H9 (cell line): ENCODE measurements at regions not wholly inside any gene's neighbourhood (a gene's known extent, or its start where the extent isn't known, plus 50 kb on each side); places are given as distances from the start of the nearest gene placed in this dataset.

ENCODE experiments used
- DNase-seq: peaks from one replicate; pipeline ENCODE4 v3.0.0-alpha.2; 2017
- H2AFZ ChIP-seq: one replicate; pipeline ENCODE4 v1.6.1; 2013; ENCODE audit warnings: mild to moderate bottlenecking, low read length, control low read depth, moderate library complexity
- H2AK5ac ChIP-seq: 2 replicates; pipeline ENCODE4 v1.6.1; 2013; ENCODE audit warnings: low read length, control low read depth, mixed read lengths; ENCODE audit not compliant: insufficient read length
- H2BK120ac ChIP-seq: one replicate; pipeline ENCODE4 v1.6.1; 2013; ENCODE audit warnings: low read depth, mild to moderate bottlenecking, low read length, control low read depth, inconsistent platforms; ENCODE audit not compliant: poor library complexity, severe bottlenecking
- H2BK12ac ChIP-seq: 2 replicates; pipeline ENCODE4 v1.6.1; 2013; ENCODE audit warnings: low read length, control low read depth, mixed read lengths, low read depth; ENCODE audit not compliant: insufficient read length
- H2BK15ac ChIP-seq: 2 replicates; pipeline ENCODE4 v1.6.1; 2013; ENCODE audit warnings: low read depth, low read length, control low read depth
- H2BK20ac ChIP-seq: one replicate; pipeline ENCODE4 v1.6.1; 2013; ENCODE audit warnings: low read depth, mild to moderate bottlenecking, low read length, control low read depth, inconsistent platforms; ENCODE audit not compliant: poor library complexity, severe bottlenecking
- H2BK5ac ChIP-seq: 2 replicates; pipeline ENCODE4 v1.6.1; 2013; ENCODE audit warnings: low read length, control low read depth, mixed read lengths; ENCODE audit not compliant: insufficient read length
- H3K14ac ChIP-seq: 2 replicates; pipeline ENCODE4 v1.6.1; 2013; ENCODE audit warnings: low read length, control low read depth; ENCODE audit not compliant: insufficient read depth
- H3K18ac ChIP-seq: 2 replicates; pipeline ENCODE4 v1.6.1; 2013; ENCODE audit warnings: low read depth, mild to moderate bottlenecking, mixed read lengths, low read length, control low read depth; ENCODE audit not compliant: insufficient read length
- H3K23ac ChIP-seq: 2 replicates; pipeline ENCODE4 v1.6.1; 2013; ENCODE audit warnings: low read length, control low read depth, mixed read lengths, low read depth; ENCODE audit not compliant: insufficient read length
- H3K23me2 ChIP-seq: 2 replicates; pipeline ENCODE4 v1.6.1; 2013; ENCODE audit warnings: low read depth, mild to moderate bottlenecking, mixed read lengths, low read length, control low read depth; ENCODE audit not compliant: insufficient read length, poor library complexity, severe bottlenecking
- H3K27ac ChIP-seq: 2 replicates; pipeline ENCODE4 v1.5.1; 2013; ENCODE audit warnings: low read length, control low read depth, mixed read lengths, low read depth; ENCODE audit not compliant: insufficient read length
- H3K27me3 ChIP-seq: 2 replicates; pipeline ENCODE4 v1.6.1; 2013; ENCODE audit warnings: low read length, control low read depth, inconsistent platforms; ENCODE audit not compliant: insufficient read depth
- H3K4ac ChIP-seq: 2 replicates; pipeline ENCODE4 v1.6.1; 2013; ENCODE audit warnings: low read depth, mild to moderate bottlenecking, control low read depth, inconsistent platforms, low read length, moderate library complexity
- H3K4me1 ChIP-seq: 2 replicates; pipeline ENCODE4 v1.6.1; 2013; ENCODE audit warnings: low read length, control low read depth, inconsistent platforms; ENCODE audit not compliant: insufficient read depth
- H3K4me2 ChIP-seq: 2 replicates; pipeline ENCODE4 v1.6.1; 2013; ENCODE audit warnings: low read length, control low read depth, mixed read lengths; ENCODE audit not compliant: insufficient read length, insufficient read depth
- H3K56ac ChIP-seq: 2 replicates; pipeline ENCODE4 v1.6.1; 2013; ENCODE audit warnings: low read depth, mild to moderate bottlenecking, mixed read lengths, low read length, control low read depth; ENCODE audit not compliant: insufficient read length
- H3K79me1 ChIP-seq: 2 replicates; pipeline ENCODE4 v1.6.1; 2013; ENCODE audit warnings: low read depth, mild to moderate bottlenecking, moderate library complexity, low read length, control low read depth, inconsistent platforms; ENCODE audit not compliant: insufficient read depth, poor library complexity, severe bottlenecking
- H3K79me2 ChIP-seq: 2 replicates; pipeline ENCODE4 v1.6.1; 2013; ENCODE audit warnings: low read length, control low read depth, inconsistent platforms; ENCODE audit not compliant: insufficient read depth
- H3K9ac ChIP-seq: 2 replicates; pipeline ENCODE4 v1.6.1; 2013; ENCODE audit warnings: low read length, control low read depth, mixed read lengths; ENCODE audit not compliant: insufficient read length; ENCODE audit errors: extremely low read depth
- H3K9me3 ChIP-seq: one replicate; pipeline ENCODE4 v1.6.1; 2013; ENCODE audit warnings: low read depth, low read length, inconsistent platforms; ENCODE audit not compliant: control insufficient read depth
- H3T11ph ChIP-seq: one replicate; pipeline ENCODE4 v1.6.1; 2013; ENCODE audit warnings: mild to moderate bottlenecking, low read length, control low read depth, inconsistent platforms
- H4K20me1 ChIP-seq: one replicate; pipeline ENCODE4 v1.6.1; 2013; ENCODE audit not compliant: control insufficient read depth, insufficient read length, insufficient read depth
- H4K5ac ChIP-seq: 2 replicates; pipeline ENCODE4 v1.6.1; 2013; ENCODE audit warnings: low read depth, mild to moderate bottlenecking, mixed read lengths, low read length, control low read depth; ENCODE audit not compliant: insufficient read length
- H4K8ac ChIP-seq: replicated peaks from 2 replicates; pipeline ENCODE4 v1.6.1; 2013; ENCODE audit warnings: low read length, control low read depth, mixed read lengths, low read depth; ENCODE audit not compliant: insufficient read length
- H4K91ac ChIP-seq: 2 replicates; pipeline ENCODE4 v1.6.1; 2013; ENCODE audit warnings: low read depth, mild to moderate bottlenecking, moderate library complexity, mixed read lengths, low read length, control low read depth; ENCODE audit not compliant: insufficient read length
- H3K27ac Mint-ChIP-seq, 3 experiments: 2 replicates in 2 of 3; 3 replicates in 1 of 3; pipeline ENCODE4 v1.8.0; 2020 to 2021; ENCODE audit warnings: mixed read lengths in 3 of 3, mild to moderate bottlenecking in 1 of 3, moderate library complexity in 1 of 3
- H3K27me3 Mint-ChIP-seq: 2 replicates; pipeline ENCODE4 v1.8.0; 2021; ENCODE audit warnings: low read depth, mild to moderate bottlenecking, moderate library complexity, mixed read lengths
- H3K36me3 Mint-ChIP-seq, 3 experiments: 2 replicates in 2 of 3; 3 replicates in 1 of 3; pipeline ENCODE4 v1.8.0; 2020 to 2021; ENCODE audit warnings: low read depth in 3 of 3, mixed read lengths in 3 of 3; ENCODE audit not compliant: insufficient read depth in 1 of 3
- H3K4me1 Mint-ChIP-seq, 2 experiments: 2 replicates each; pipeline ENCODE4 v1.8.0; 2020; ENCODE audit warnings: mixed read lengths in 2 of 2
- H3K4me3 Mint-ChIP-seq, 2 experiments: 2 replicates in 1 of 2; 3 replicates in 1 of 2; pipeline ENCODE4 v1.8.0; 2020 to 2021; ENCODE audit warnings: mild to moderate bottlenecking in 2 of 2, mixed read lengths in 2 of 2, moderate library complexity in 1 of 2
- H3K9me3 Mint-ChIP-seq, 2 experiments: 2 replicates in 1 of 2; 3 replicates in 1 of 2; pipeline ENCODE4 v1.8.0; 2020; ENCODE audit warnings: mild to moderate bottlenecking in 2 of 2, mixed read lengths in 2 of 2, moderate library complexity in 1 of 2
- CTCF ChIP-seq: fragments of 200-600 bp; sonication (generic); conservative IDR thresholded peaks from 3 replicates; pipeline ENCODE4 v1.8.0; 2021; ENCODE audit warnings: antibody characterized with exemption, mild to moderate bottlenecking
- WGBS: extraction: QIAGEN DNeasy Blood & Tissue Kit; methylation state at CpG from one replicate; pipeline ENCODE4 v1.1.7; 2013; ENCODE audit warnings: missing lambda C conversion rate, low lambda C conversion rate, mixed read lengths; ENCODE audit not compliant: insufficient read length; ENCODE audit errors: extremely low coverage; 5-methylcytosine and 5-hydroxymethylcytosine counted together

- Histone ChIP-seq H2BK120ac (no peak overlapping the region), H3K18ac (no peak overlapping the region), H3K4ac (no peak overlapping the region), H4K5ac (no peak overlapping the region), H2BK12ac (no peak overlapping the region), H3K27ac (no peak overlapping the region), H4K91ac (no peak overlapping the region), H3K4me1 (no peaks in the 10 kb centered on the region), H3K23me2 (no peaks in the 10 kb centered on the region), H3K79me2 (no peaks in the 10 kb centered on the region), H4K20me1 (no peaks in the 10 kb centered on the region), H3K23ac (no peak overlapping the region), H3K27me3 (no peaks in the 10 kb centered on the region), H4K8ac (no peak overlapping the region), H2AFZ (no peak overlapping the region), H3K14ac (no peak overlapping the region), H3K9me3 (peaks cover 36% of the 10 kb centered on the region), H3K9ac (no peak overlapping the region), H3T11ph (no peak overlapping the region), H3K79me1 (no peaks in the 10 kb centered on the region), H2BK20ac (no peak overlapping the region), H3K4me2 (no peak overlapping the region), H3K56ac (no peak overlapping the region), H2BK5ac (no peak overlapping the region), H2AK5ac (no peak overlapping the region), H2BK15ac (no peak overlapping the region)
- no peak for DNase-seq
- no peaks in the 10 kb centered on the region for H3K27me3 Mint-ChIP-seq
- peaks cover 88 to 95% of the 10 kb centered on the region in 2 experiments for H3K9me3 Mint-ChIP-seq
- H3K27ac Mint-ChIP-seq: no peak overlapping the region
- no peaks in the 10 kb centered on the region for H3K4me1 Mint-ChIP-seq
- no CpG with 5 or more reads among the region's 1 CpG for WGBS
- TF ChIP-seq CTCF: no peak
- peaks cover 0 to 24% (median 2%) of the 10 kb centered on the region in 3 experiments; a peak in 6 of 7 replicates for H3K36me3 Mint-ChIP-seq
- H3K4me3 Mint-ChIP-seq: no peak overlapping the region
Observed at GRCh38 chr11:58782066-58782465, 50.3 kb upstream of the GLYAT start.
